DLD1 (cell line): ENCODE measurements at regions not wholly inside any gene's neighbourhood (a gene's known extent, or its start where the extent isn't known, plus 50 kb on each side); places are given as distances from the start of the nearest gene placed in this dataset.

Experiments
- in situ Hi-C: cut with HindIII; loops from 2 replicates; pipeline ENCODE4 v1.10.0; 2017; ENCODE audit warnings: low sequenced_read_pairs

- in situ Hi-C loops = no loop called here
These were observed 225.0 kb upstream of the CELF2 start for GRCh38 chr10:10792681-10793080.

- in situ Hi-C loops = no loop called here
These were observed 223.6 kb upstream of the CELF2 start for GRCh38 chr10:10794046-10794445.

- in situ Hi-C loops = no loop called here
These were observed 222.9 kb upstream of the CELF2 start for GRCh38 chr10:10794791-10795191.

GRCh38 chr10:10796061-10796773, 221.5 kb upstream of the CELF2 start:
- in situ Hi-C loops = no loop called here

GRCh38 chr10:10796774-10797415, 220.8 kb upstream of the CELF2 start:
- in situ Hi-C loops = no loop called here

- in situ Hi-C loops = no loop called here
These were observed 220.2 kb upstream of the CELF2 start for GRCh38 chr10:10797513-10797912.

- in situ Hi-C loops = no loop called here
These were observed 219.4 kb upstream of the CELF2 start for GRCh38 chr10:10798102-10798863.

GRCh38 chr10:10798864-10799192, 218.8 kb upstream of the CELF2 start:
- in situ Hi-C loops = no loop called here

- in situ Hi-C loops = no loop called here
These were observed 216.7 kb upstream of the CELF2 start for GRCh38 chr10:10800961-10801360.

- in situ Hi-C loops = no loop called here
These were observed 214.4 kb upstream of the CELF2 start for GRCh38 chr10:10803278-10803677.

- in situ Hi-C loops = no loop called here
These were observed 213.6 kb upstream of the CELF2 start for GRCh38 chr10:10804061-10804460.

GRCh38 chr10:10804998-10805740, 212.5 kb upstream of the CELF2 start:
- in situ Hi-C loops = no loop called here

GRCh38 chr10:10807106-10807505, 210.6 kb upstream of the CELF2 start:
- in situ Hi-C loops = no loop called here

- in situ Hi-C loops = no loop called here
These were observed 206.1 kb upstream of the CELF2 start for GRCh38 chr10:10811562-10811961.

GRCh38 chr10:10813656-10814055, 204.0 kb upstream of the CELF2 start:
- in situ Hi-C loops = no loop called here

GRCh38 chr10:10814069-10814468, 203.6 kb upstream of the CELF2 start:
- in situ Hi-C loops = no loop called here

GRCh38 chr10:10816447-10816846, 201.2 kb upstream of the CELF2 start:
- in situ Hi-C loops = no loop called here

- in situ Hi-C loops = no loop called here
These were observed 200.1 kb upstream of the CELF2 start for GRCh38 chr10:10817609-10818008.

- in situ Hi-C loops = no loop called here
These were observed 199.6 kb upstream of the CELF2 start for GRCh38 chr10:10818082-10818481.

GRCh38 chr10:10819206-10819856, 198.3 kb upstream of the CELF2 start:
- in situ Hi-C loops = no loop called here

- in situ Hi-C loops = no loop called here
These were observed 195.7 kb upstream of the CELF2 start for GRCh38 chr10:10821926-10822325.
